Spleen (tissue), 11 donors: ENCODE measurements at regions not wholly inside any gene's neighbourhood (a gene's known extent, or its start where the extent isn't known, plus 50 kb on each side); places are given as distances from the start of the nearest gene placed in this dataset.

ENCODE experiments used
- DNase-seq: peaks from one replicate; pipeline ENCODE4 v3.0.0-alpha.2; 2020
- H3K27ac ChIP-seq, 8 donors: fragments of 200-600 bp; sonication (generic) in 7 of 8; 1 replicate in 4 of 8; 2 replicates in 4 of 8; pipeline versions ENCODE4 v1.5.0 to v1.8.0; 2016 to 2021; ENCODE audit warnings: inconsistent platforms in 4 of 8, mild to moderate bottlenecking in 4 of 8, moderate library complexity in 1 of 8
- H3K27me3 ChIP-seq, 7 donors: fragments of 200-600 bp; sonication (generic) in 6 of 7; replicated peaks in 1 of 7; 1 replicate in 4 of 7; 2 replicates in 3 of 7; pipeline versions ENCODE4 v1.5.0 to v1.8.0; 2016 to 2021; ENCODE audit warnings: inconsistent platforms in 3 of 7, mild to moderate bottlenecking in 1 of 7
- H3K36me3 ChIP-seq, 6 donors: fragments of 200-600 bp; sonication (generic) in 5 of 6; 1 replicate in 4 of 6; 2 replicates in 2 of 6; pipeline versions ENCODE4 v1.5.0 to v1.8.0; 2016 to 2021; ENCODE audit warnings: inconsistent platforms in 2 of 6
- H3K4me1 ChIP-seq, 6 donors: fragments of 200-600 bp; sonication (generic) in 5 of 6; 1 replicate in 3 of 6; 2 replicates in 3 of 6; pipeline versions ENCODE4 v1.5.0 to v1.8.0; 2016 to 2021; ENCODE audit warnings: inconsistent platforms in 3 of 6
- H3K4me3 ChIP-seq, 8 donors: fragments of 200-600 bp; sonication (generic) in 7 of 8; 1 replicate in 4 of 8; 2 replicates in 4 of 8; pipeline versions ENCODE4 v1.5.0 to v1.8.0; 2016 to 2021; ENCODE audit warnings: inconsistent platforms in 4 of 8, mild to moderate bottlenecking in 4 of 8, moderate library complexity in 2 of 8
- H3K9me3 ChIP-seq, 8 donors: fragments of 200-600 bp; sonication (generic) in 7 of 8; 1 replicate in 4 of 8; 2 replicates in 4 of 8; pipeline versions ENCODE4 v1.5.0 to v1.8.0; 2016 to 2021; ENCODE audit warnings: inconsistent platforms in 4 of 8
- POLR2A ChIP-seq, 3 donors: fragments of 450-650 bp; IDR thresholded peaks; one replicate each; pipeline ENCODE4 v1.5.1; 2017; ENCODE audit warnings: antibody characterized with exemption in 3 of 3, mild to moderate bottlenecking in 1 of 3
- POLR2AphosphoS5 ChIP-seq, 3 donors: sonication (generic); formaldehyde crosslinking; IDR thresholded peaks; one replicate each; pipeline ENCODE4 v1.5.1; 2017; ENCODE audit warnings: antibody characterized with exemption in 3 of 3
- WGBS, 5 donors: extraction: QIAGEN DNeasy Blood & Tissue Kit in 3 of 5; methylation state at CpG; one replicate each; pipeline versions ENCODE4 v1.1.5 to v1.1.7; 2013 to 2018; 5-methylcytosine and 5-hydroxymethylcytosine counted together
- intact Hi-C: fragments of 100-400 bp; cut with DNase I; formaldehyde crosslinking; loops from one replicate; pipeline ENCODE4 v1.15.0; 2023; ENCODE audit warnings: low total_unique reads
- TF ChIP-seq, protein P1 (sequence below), 11 experiments: fragments of 200-600 bp in 7 of 11; fragments of 450-650 bp in 4 of 11; sonication (generic) in 4 of 11; IDR thresholded peaks in 8 of 11; conservative IDR thresholded peaks in 3 of 11; 1 replicate in 7 of 11; 2 replicates in 4 of 11; pipeline versions ENCODE4 v1.4.0 to v1.8.0; 2016 to 2021; ENCODE audit warnings: antibody characterized with exemption in 11 of 11, inconsistent platforms in 4 of 11, mild to moderate bottlenecking in 1 of 11
- donor health status: healthy with polysubstance abuse.
- donor health status: DM: no; HTN: no; CAD: no; lungs with moderate emphysema.
- donor health status: DM: no; HTN: no; CAD: no.
- donor health status: Bipolar disorder and iron deficiency.
- donor health status: healthy.
- donor health status: DM: no; HTN: no; CAD: no.
- donor health status: DM: yes; HTN: yes; CAD: no.

DNA sequence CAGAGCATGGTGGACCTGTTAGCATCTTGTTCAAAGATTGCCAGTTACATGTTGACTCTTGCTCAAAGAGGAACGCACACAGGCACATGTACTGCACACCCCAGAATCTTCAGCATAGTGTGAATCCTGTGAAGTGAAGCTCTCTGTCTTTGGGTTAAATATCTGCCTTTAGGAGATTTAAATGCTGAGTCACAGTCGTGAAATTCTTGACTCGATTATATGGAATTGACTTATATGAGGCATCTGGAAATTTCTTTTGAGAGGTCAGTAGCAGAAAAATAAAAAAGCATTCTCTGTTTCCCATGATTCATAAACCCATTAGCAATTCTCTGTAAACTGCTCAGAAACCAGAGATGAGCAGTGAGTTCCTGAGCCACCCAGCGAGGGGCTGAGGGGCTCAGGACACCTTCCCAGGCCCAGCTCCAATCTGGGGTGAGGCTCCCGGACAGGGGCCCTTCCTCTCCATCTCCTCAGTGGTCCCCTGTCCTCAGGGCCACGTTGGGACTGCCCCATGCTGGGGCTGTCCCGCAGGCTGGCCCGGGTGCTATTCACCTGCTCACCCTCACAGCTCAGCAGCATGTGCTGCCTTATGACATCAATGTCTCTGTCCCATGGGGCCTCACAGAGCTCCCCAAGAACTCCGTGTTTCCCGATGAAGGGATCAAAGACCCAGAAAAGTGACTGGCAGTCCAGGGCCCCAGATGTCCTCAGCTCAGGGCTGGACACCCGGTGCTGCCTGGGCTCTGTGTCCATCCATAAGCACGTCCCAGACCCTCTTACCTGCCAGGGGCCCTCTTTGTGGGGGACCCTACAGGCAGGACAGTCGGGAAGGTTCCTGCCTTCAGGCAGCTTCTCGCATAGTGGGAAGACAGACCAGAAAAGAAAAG lies 50.0 kb upstream of the INSIG1 start:
- H3K4me3 ChIP-seq = no peak overlapping the region
- H3K9me3 ChIP-seq = no peaks in the 10 kb centered on the region
- no peak overlapping the region for H3K27ac ChIP-seq
- H3K27me3 ChIP-seq = peaks cover 0 to 25% (median 0%) of the 10 kb centered on the region in 7 donors
- no peaks in the 10 kb centered on the region for H3K4me1 ChIP-seq
- DNase-seq = peak; percentile 64
- no peaks in the 10 kb centered on the region for H3K36me3 ChIP-seq
- TF ChIP-seq POLR2AphosphoS5 (IDR thresholded peaks at IDR 0.05) (no peak), POLR2A (IDR thresholded peaks at IDR 0.05) (no peak)
- TF ChIP-seq, protein P1, sequence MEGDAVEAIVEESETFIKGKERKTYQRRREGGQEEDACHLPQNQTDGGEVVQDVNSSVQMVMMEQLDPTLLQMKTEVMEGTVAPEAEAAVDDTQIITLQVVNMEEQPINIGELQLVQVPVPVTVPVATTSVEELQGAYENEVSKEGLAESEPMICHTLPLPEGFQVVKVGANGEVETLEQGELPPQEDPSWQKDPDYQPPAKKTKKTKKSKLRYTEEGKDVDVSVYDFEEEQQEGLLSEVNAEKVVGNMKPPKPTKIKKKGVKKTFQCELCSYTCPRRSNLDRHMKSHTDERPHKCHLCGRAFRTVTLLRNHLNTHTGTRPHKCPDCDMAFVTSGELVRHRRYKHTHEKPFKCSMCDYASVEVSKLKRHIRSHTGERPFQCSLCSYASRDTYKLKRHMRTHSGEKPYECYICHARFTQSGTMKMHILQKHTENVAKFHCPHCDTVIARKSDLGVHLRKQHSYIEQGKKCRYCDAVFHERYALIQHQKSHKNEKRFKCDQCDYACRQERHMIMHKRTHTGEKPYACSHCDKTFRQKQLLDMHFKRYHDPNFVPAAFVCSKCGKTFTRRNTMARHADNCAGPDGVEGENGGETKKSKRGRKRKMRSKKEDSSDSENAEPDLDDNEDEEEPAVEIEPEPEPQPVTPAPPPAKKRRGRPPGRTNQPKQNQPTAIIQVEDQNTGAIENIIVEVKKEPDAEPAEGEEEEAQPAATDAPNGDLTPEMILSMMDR (IDR thresholded peaks at IDR 0.05 in 8 of 11, conservative IDR thresholded peaks at IDR 0.05 in 3 of 11) = no peak
- 82 to 91% (median 86%) methylated on average over 8 to 14 of the region's 14 CpGs for WGBS, 5 donors
- intact Hi-C loops = no loop called here
